Mesothelial cell of epicardium (in vitro differentiated cells): ENCODE measurements at regions not wholly inside any gene's neighbourhood (a gene's known extent, or its start where the extent isn't known, plus 50 kb on each side); places are given as distances from the start of the nearest gene placed in this dataset.

ENCODE experiments used
- DNase-seq, 2 experiments: peaks; one replicate each; pipeline ENCODE4 v3.0.0; 2021; ENCODE audit warnings: low spot score in 2 of 2; ENCODE audit not compliant: unreplicated experiment in 2 of 2
- H3K27ac Mint-ChIP-seq: 2 replicates; pipeline ENCODE4 v1.8.0; 2021; ENCODE audit warnings: mixed read lengths
- H3K27me3 Mint-ChIP-seq: 2 replicates; pipeline ENCODE4 v1.8.0; 2021; ENCODE audit warnings: low read depth, mixed read lengths
- H3K36me3 Mint-ChIP-seq: 2 replicates; pipeline ENCODE4 v1.8.0; 2021; ENCODE audit warnings: mixed read lengths
- H3K4me1 Mint-ChIP-seq: 2 replicates; pipeline ENCODE4 v1.8.0; 2021; ENCODE audit warnings: mixed read lengths
- H3K4me3 Mint-ChIP-seq: 2 replicates; pipeline ENCODE4 v1.8.0; 2021; ENCODE audit warnings: mild to moderate bottlenecking, moderate library complexity, mixed read lengths
- H3K9me3 Mint-ChIP-seq: 2 replicates; pipeline ENCODE4 v1.8.0; 2021; ENCODE audit warnings: mixed read lengths
- CTCF ChIP-seq: fragments of 200-600 bp; sonication (generic); IDR thresholded peaks from one replicate; pipeline ENCODE4 v1.5.0; 2021; ENCODE audit warnings: antibody characterized with exemption; ENCODE audit not compliant: unreplicated experiment

- TF ChIP-seq CTCF, result no peak
- Mint-ChIP-seq H3K9me3 (peaks cover 5% of the 10 kb centered on the region), H3K4me1 (peaks cover 1% of the 10 kb centered on the region), H3K27me3 (no peaks in the 10 kb centered on the region), H3K4me3 (no peak overlapping the region), H3K27ac (no peak overlapping the region), H3K36me3 (no peaks in the 10 kb centered on the region)
- DNase-seq, result no peak
Measured at GRCh38 chr5:111813537-111813936, 56.5 kb upstream of the NREP start.

- Mint-ChIP-seq H3K4me3 (no peak overlapping the region), H3K9me3 (no peaks in the 10 kb centered on the region), H3K27ac (no peak overlapping the region), H3K4me1 (peaks cover 21% of the 10 kb centered on the region), H3K27me3 (no peaks in the 10 kb centered on the region), H3K36me3 (no peaks in the 10 kb centered on the region)
- no peak for DNase-seq
- TF ChIP-seq CTCF, result no peak
Measured at GRCh38 chr5:111810112-111810511, 53.1 kb upstream of the NREP start.
